ENCODE measurements at regions not wholly inside any gene's neighbourhood (a gene's known extent, or its start where the extent isn't known, plus 50 kb on each side); places are given as distances from the start of the nearest gene placed in this dataset.

GRCh38 chr18:72316497-72316896 is 227.6 kb downstream of the CBLN2 start:
- ChIA-PET CTCF (no interaction called here), POLR2A (no interaction called here)
- TF ChIP-seq FOXA1 (IDR thresholded peaks at IDR 0.05) (no peak), ELF4 (IDR thresholded peaks at IDR 0.05) (no peak), FOXM1 (IDR thresholded peaks at IDR 0.05; ENCODE audit: borderline replicate concordance) (no peak), PKNOX1 (IDR thresholded peaks at IDR 0.05) (no peak), HDGF (IDR thresholded peaks at IDR 0.05; ENCODE audit: borderline replicate concordance) (no peak), TARDBP (IDR thresholded peaks at IDR 0.05) (no peak), L3MBTL2 (conservative IDR thresholded peaks at IDR 0.05) (no peak), LEF1 (IDR thresholded peaks at IDR 0.05; ENCODE audit: borderline replicate concordance) (no peak), FOXK2 (IDR thresholded peaks at IDR 0.05) (no peak), ARNT (IDR thresholded peaks at IDR 0.05) (no peak)
- no peak for DNase-seq (ENCODE audit: extremely low spot score)

GRCh38 chr18:72283148-72283925 is 260.8 kb downstream of the CBLN2 start:
- DNase-seq (ENCODE audit: extremely low spot score): no peak
- CTCF ChIA-PET: no interaction called here
- POLR2A ChIA-PET: no interaction called here
- no peak for TF ChIP-seq NFRKB (IDR thresholded peaks at IDR 0.05)
- TF ChIP-seq HDGF (IDR thresholded peaks at IDR 0.05; ENCODE audit: borderline replicate concordance): no peak
- TF ChIP-seq LEF1 (IDR thresholded peaks at IDR 0.05; ENCODE audit: borderline replicate concordance): no peak
- TF ChIP-seq ZNF384 (IDR thresholded peaks at IDR 0.05): no peak
- no peak for TF ChIP-seq FOXK2 (IDR thresholded peaks at IDR 0.05)

GRCh38 chr18:72273025-72273424 is 271.1 kb downstream of the CBLN2 start:
- DNase-seq (ENCODE audit: extremely low spot score): no peak
- ChIA-PET CTCF (no interaction called here), POLR2A (no interaction called here)
- no peak for TF ChIP-seq CTBP1 (IDR thresholded peaks at IDR 0.05; ENCODE audit: borderline replicate concordance)
- no peak for TF ChIP-seq PKNOX1 (IDR thresholded peaks at IDR 0.05)

GRCh38 chr18:72261590-72261989 is 282.6 kb downstream of the CBLN2 start:
- ChIA-PET POLR2A (no interaction called here), CTCF (no interaction called here)
- TF ChIP-seq FOXM1 (IDR thresholded peaks at IDR 0.05; ENCODE audit: borderline replicate concordance) (no peak), PKNOX1 (IDR thresholded peaks at IDR 0.05) (no peak), SP1 (IDR thresholded peaks at IDR 0.05) (no peak), SUZ12 (IDR thresholded peaks at IDR 0.05) (no peak), BHLHE40 (IDR thresholded peaks at IDR 0.05; ENCODE audit: borderline replicate concordance) (no peak), NFRKB (IDR thresholded peaks at IDR 0.05) (no peak)
- DNase-seq (ENCODE audit: extremely low spot score): no peak

GRCh38 chr18:72246076-72246475 is 298.1 kb downstream of the CBLN2 start:
- POLR2A ChIA-PET: no interaction called here
- no peak for DNase-seq (ENCODE audit: extremely low spot score)
- TF ChIP-seq SUZ12 (IDR thresholded peaks at IDR 0.05) (no peak), ELF4 (IDR thresholded peaks at IDR 0.05) (no peak), FOXK2 (IDR thresholded peaks at IDR 0.05) (no peak), ZNF384 (IDR thresholded peaks at IDR 0.05) (no peak), PKNOX1 (IDR thresholded peaks at IDR 0.05) (no peak), CTBP1 (IDR thresholded peaks at IDR 0.05; ENCODE audit: borderline replicate concordance) (no peak), LEF1 (IDR thresholded peaks at IDR 0.05; ENCODE audit: borderline replicate concordance) (no peak)
- CTCF ChIA-PET: no interaction called here

GRCh38 chr18:72235422-72235821 is 308.7 kb downstream of the CBLN2 start:
- TF ChIP-seq SUZ12 (IDR thresholded peaks at IDR 0.05) (no peak), ELF4 (IDR thresholded peaks at IDR 0.05) (no peak), TARDBP (IDR thresholded peaks at IDR 0.05) (no peak), L3MBTL2 (conservative IDR thresholded peaks at IDR 0.05) (no peak), CTBP1 (IDR thresholded peaks at IDR 0.05; ENCODE audit: borderline replicate concordance) (no peak), ZNF384 (IDR thresholded peaks at IDR 0.05) (no peak), SP1 (IDR thresholded peaks at IDR 0.05) (no peak), ARNT (IDR thresholded peaks at IDR 0.05) (no peak), NFRKB (IDR thresholded peaks at IDR 0.05) (no peak)
- ChIA-PET POLR2A (no interaction called here), CTCF (no interaction called here)
- DNase-seq (ENCODE audit: extremely low spot score): no peak

- CTCF ChIA-PET: no interaction called here
Measured at GRCh38 chr18:72233106-72233505, 311.0 kb downstream of the CBLN2 start.

More at GRCh38 chr18:72233106-72233505, 311.0 kb downstream of the CBLN2 start:
- POLR2A ChIA-PET: no interaction called here
- TF ChIP-seq LEF1 (IDR thresholded peaks at IDR 0.05; ENCODE audit: borderline replicate concordance) (no peak), FOXM1 (IDR thresholded peaks at IDR 0.05; ENCODE audit: borderline replicate concordance) (no peak), ZNF384 (IDR thresholded peaks at IDR 0.05) (no peak), ARNT (IDR thresholded peaks at IDR 0.05) (no peak), SUZ12 (IDR thresholded peaks at IDR 0.05) (no peak), L3MBTL2 (conservative IDR thresholded peaks at IDR 0.05) (no peak), SP1 (IDR thresholded peaks at IDR 0.05) (no peak), FOXA1 (IDR thresholded peaks at IDR 0.05) (no peak), BHLHE40 (IDR thresholded peaks at IDR 0.05; ENCODE audit: borderline replicate concordance) (no peak), NFRKB (IDR thresholded peaks at IDR 0.05) (no peak)
- DNase-seq (ENCODE audit: extremely low spot score): no peak
